HG03135 (cell line): ENCODE measurements at regions not wholly inside any gene's neighbourhood (a gene's known extent, or its start where the extent isn't known, plus 50 kb on each side); places are given as distances from the start of the nearest gene placed in this dataset.
"Not testable (repeated sequence)": the region's sequence is repeated elsewhere in the genome, so short reads cannot be mapped to it uniquely, and the experiment has no call there.

ENCODE experiments used
- ATAC-seq: cut with Tn5 transposase; IDR thresholded peaks from one replicate; pipeline ENCODE4 v1.9.1; 2021; ENCODE audit warnings: mild to moderate bottlenecking, moderate library complexity; ENCODE audit not compliant: unreplicated experiment

DNA sequence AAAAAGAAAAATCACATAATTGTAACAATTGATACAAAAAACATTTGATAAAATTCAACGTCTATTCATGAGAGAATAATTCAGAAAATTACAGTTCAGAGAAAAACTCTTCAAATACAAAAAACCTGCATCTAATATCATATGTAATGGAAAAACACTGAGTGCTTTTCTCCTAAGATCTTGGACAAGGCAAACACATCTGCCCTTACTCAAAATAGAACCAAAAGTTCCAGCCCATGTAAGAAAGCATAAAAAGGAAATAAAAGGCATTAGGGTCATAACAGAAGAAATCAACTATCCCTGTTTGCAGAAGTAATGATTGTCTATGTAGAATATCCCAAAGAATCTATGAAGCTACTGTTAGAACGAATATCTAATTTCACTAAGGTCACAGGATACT is 721.4 kb downstream of the RFPL4B start:
- no peak for ATAC-seq

DNA sequence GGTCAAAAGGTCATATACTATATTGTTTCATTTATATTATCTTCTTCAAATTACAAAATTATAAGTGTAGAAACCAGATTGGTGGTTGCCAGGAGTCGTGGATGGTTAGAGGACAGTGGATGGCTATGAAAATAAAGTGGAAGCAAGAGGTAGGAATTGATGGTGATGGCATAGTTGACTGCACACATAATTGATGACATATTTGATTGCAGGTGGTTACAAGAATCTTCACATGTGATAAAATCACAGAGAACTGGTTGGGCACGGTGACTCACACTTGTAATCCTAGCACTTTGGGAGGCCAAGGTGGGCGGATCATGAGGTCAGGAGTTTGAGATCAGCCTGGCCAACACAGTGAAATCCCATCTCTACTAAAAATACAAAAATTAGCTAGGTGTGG is 723.6 kb downstream of the RFPL4B start:
- not testable (repeated sequence) for ATAC-seq

DNA sequence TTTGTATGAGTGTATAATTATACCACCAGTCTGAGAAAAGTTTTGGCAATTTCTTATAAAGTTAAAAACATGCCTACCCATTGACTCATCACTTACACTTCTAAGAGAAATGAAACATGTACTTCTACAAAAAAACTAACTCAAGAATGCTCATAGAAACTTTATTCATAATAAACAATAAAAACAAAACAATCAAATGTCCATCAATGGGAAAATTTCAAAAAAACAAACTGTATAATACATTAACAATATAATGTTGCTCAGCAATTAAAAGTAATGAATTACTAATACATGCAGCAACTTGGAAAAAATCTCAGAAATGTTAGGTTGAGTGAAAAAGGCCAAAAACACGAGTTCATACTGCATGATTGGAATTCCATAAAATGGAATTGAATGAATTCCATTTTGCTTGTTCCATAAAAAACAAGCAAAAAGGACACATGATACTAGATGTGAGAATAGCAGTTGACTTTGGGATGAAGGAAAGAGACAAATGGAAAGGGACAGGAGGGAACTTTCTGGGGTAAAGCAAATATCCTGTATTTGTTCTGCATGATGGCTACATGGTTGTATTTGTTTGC is 726.6 kb downstream of the RFPL4B start:
- ATAC-seq = no peak

DNA sequence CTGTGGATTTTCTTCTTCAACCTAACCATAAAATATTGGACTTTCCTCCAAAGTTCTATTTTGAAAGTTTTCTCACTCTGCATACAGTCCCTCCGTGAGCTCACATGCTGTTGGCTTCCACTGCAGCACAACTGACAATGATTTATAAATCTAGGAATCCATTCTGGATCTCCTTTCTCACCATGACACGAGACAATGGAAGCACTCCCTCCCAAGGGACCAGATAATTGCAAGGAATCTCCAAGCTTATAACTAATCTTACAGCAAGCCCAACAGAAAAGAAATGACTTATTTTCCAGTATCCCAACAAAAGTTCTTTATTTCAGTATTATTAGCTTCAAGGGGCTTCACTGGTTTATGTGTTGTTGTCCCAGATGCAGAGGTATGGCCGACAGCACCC is 729.0 kb downstream of the RFPL4B start:
- no peak for ATAC-seq

DNA sequence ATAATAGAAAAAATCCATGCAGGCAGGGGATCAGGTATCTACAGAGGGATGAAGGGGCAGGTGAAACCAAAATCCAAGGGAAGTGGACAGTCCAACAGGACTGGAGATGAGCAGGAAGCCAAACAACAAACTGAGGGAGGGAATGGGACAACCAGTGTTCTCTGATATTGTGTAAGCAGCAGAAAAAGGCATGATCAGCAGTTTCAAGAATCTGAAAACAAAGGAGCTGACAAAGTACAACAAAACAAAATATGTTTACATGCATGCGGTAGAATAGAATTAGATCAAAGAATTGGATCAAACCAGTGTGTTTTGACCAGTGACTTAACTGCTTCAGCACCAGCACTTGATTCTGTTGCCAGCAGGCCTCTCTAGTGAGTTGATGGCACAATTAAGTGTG is 729.7 kb downstream of the RFPL4B start:
- no peak for ATAC-seq

DNA sequence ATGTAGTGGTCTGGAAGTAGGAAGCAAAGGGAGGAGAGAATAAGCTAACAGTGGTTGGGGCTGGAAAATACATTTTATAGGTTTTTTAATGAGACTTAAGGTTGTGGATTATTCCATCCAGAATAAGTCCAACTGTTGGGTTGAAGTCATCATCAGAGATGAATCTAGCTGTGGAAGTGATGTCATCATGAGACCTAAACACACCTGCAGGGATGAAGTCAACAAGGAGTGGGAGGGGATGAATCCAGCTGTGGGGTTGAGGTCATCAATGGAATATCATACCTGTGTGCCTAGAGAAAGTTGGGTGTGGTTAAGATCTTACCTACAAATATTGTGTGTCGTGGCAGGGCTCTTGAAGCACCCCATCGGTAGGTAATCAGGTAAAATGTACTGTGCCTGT is 730.7 kb downstream of the RFPL4B start:
- no peak for ATAC-seq

DNA sequence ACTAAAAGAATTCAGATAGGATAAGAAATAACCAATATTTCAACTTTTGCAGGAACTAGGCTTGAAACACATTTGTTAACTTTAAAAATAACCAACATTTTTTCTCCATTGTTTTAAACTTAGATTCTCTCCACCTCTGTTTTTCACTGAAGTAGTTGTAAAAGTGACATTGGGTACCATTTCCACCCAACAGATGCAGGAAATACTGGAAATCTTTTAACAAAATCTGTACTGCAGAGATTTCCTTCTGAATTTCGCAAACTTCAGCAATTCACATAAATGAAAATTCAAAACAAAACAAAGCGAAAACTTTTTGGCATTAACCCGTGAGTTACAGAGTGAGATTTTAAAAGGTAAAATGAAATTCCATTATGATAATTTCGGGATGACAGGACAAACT is 731.7 kb downstream of the RFPL4B start:
- no peak for ATAC-seq

DNA sequence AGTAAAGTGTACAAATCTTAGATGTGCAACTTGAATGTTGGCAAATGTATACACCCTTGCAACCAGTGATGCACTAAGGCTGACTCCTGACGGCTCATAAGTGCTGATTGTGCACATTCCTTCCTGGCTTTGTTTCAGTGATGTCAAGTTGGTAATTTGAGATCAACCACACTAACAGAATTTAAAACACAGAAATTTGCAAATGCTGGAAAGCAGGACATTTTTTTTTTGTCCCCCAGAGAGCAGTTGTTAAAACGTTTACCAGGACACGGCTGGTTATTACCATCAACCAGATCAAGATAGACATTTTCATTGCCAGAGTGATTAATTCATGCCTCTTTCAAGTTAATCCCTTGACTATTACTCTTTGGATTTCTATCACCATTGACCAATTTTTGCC is 735.6 kb downstream of the RFPL4B start:
- ATAC-seq = no peak

DNA sequence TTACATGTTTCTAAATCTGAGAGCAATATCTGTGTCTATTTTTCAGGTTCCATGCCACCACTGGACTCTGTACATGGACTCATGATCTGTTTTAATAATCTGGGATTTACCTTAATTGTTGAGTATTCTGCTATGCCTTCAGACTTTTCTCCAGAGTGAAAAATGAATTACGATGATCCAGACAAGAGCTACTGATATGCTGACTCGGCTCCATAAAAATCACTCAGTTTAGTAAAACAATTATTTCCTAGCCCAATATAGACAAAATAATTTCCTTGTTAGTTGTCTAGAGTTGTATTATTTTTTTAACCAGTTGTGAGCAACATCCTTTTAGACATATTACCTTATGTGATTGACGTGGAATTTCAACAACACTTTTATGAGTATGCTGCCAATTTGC is 736.8 kb downstream of the RFPL4B start:
- ATAC-seq = no peak

DNA sequence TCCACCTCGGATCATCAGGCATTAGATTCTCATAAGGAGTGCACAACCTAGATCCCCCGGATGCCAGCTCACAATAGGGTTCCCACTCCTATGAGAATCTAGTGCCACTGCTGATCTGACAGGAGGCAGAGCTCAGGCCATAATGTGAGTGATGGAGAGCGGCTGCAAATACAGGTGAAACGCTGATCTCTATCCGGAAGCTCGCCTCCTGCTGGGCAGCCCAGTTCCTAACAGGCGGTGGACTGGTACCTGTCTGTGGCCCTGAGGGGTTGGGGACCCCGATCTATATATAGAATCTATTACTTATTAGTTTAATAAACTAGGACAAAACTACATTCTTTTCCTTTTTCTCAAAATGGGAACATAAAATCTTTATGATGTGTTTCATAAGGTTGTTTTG is 741.9 kb downstream of the RFPL4B start:
- no peak for ATAC-seq

DNA sequence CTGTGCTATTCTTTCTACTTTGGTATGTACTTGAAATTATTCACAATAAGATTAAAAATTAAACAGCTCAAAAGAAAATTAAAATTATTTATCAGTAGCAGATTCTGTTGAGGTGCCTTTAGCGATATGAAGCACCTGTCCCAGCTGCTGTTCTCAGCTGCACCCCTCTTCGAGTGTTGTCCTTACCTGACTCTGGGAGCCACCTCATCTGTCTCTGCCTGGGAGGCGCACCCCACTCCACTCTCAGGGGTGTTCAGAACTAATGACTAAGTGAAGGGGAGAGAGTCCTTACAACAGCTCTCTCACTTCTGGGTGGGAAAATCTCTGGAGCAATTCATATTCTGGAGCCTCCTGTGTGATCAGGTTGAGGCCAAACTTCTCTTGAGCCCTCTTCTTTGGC is 745.7 kb downstream of the RFPL4B start:
- ATAC-seq = no peak

DNA sequence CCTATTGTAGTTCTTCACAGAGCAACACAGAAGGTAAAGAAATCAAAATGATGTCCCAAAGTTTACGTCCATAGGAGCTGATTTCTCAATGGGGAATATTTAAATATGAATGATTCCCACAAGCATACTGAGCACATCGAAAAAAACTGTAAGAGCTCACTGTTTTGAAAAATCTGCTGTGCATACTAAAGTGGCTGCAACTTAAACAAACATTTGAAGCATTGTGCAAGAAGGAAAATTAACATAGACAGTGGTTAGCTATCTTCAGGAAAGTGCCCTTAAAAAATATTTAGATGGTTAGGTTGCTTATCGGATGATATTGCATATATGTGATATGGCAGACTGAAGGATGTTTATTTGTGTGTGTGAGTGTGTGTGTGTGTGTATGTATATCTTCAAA is 747.6 kb downstream of the RFPL4B start:
- no peak for ATAC-seq

DNA sequence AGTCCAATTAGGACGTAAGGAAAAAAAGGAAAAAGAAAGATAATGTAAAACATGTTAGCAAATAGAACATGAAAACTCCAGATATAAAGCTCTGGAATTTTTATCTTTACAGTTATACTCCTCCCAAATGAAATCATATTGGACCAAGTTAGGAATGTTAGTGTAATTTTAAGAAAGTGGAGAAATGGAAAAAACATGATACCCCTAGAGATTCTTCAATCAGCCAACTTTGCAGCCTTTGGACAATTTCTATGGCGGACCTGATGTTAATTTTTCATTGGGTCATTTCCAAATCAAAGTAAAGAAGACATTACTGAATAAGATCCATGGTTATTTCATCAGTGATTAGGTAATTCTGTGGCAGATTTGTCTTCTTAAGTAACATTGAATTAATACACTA is 748.7 kb downstream of the RFPL4B start:
- no peak for ATAC-seq

DNA sequence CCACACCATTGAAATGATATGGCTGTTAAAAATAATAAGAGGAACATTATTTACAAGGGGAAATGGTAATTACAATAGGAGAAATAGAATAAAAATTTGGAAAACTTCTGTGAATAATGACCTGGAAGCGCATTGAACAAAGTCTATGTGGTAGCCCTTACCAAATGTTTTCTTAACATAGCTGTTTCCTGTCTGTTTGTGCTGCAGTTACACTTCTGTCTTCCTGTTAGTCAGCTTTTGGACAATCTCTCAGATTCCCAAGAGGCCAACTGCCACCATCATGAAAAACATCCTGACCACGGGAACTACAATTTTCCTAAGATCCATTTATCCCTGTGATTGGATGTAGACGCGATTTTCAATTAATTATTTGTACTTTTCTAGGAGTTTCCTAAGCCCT is 754.4 kb upstream of the MARCKS start:
- ATAC-seq = no peak

DNA sequence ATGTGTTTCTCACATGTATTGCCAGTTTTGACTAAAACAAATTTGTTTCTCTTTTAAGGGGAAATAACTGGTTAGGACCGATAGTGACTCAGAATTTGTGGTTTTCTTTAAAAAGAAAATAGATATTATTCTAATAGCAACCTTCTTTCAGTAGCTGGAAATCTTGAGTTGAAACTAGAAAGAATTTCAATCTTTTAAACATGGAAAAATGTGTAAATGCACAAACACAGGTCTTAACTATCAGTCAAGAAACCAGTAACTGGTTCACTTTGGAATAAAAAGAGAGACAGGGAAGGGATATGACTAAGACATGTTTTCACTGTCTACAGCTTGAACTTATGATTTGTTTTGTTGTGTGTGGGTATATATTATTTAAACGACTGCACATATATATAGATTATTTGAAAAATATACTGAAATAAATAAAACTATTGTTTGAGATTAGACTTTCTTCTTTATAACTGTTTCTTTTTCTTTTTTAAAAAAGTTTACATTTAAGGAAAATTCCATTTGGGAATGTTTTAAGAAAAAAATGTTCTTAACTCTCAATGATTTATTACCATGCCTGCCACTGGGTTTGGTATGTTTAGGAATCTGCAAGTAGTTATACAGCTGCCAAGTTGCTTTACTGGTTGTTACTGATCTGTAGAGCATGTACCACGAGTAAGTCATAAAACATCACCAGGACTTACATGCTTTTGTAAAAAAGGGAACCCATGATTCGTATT is 753.3 kb upstream of the MARCKS start:
- ATAC-seq = no peak

DNA sequence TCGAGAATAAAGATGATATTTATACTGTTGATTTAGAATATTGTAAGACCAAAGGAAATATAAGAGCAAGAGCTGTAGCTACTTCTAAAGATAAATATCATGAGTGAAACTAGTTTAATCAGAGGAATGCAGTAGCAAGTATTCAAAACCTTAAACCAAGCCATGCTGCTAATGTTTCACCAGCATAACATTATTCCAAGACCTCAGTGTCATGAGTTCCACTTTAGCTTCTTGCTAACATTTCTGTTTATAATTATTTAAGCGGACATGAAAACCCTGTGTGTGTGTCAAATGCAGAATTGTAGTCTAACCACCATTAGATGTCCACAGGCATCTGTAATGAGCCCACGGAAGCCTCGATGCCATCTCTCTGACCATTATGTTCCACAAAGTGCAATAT is 752.6 kb upstream of the MARCKS start:
- ATAC-seq = no peak

DNA sequence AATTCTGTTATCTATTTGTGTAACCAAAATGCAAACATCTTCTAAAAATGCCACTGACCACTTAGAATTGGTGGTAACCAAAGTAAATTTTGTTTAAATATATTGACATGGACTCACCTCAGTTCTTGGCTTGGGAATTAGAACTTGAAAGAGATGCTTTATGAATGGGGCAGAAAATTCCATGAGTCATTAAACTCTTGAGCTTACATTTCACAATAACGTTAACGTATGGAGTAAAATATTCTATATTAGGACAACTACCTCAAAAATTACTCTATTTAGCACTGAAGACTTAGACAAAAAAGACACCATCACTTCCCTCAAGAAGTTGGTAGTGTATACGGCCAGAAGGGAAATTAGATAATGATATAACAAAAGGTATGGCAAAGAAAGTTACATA is 752.2 kb upstream of the MARCKS start:
- ATAC-seq = no peak

DNA sequence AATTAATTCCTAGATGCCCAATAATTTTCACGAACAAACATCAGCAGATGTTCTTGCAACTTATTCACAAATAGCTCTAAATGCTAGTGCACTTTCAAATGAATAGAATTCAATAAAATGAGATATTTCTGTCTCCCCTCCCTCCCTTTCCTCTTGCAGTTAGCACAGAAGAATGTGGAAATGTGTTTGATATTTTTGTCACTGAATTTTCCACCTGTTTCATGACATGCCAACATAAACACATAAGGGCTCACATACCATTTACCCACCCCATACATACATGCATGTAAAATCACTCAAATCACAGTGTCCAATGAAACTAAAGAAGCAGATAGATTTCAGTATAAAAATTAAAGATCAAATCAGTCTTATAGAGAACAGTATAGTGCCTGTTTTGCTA is 746.9 kb upstream of the MARCKS start:
- no peak for ATAC-seq

DNA sequence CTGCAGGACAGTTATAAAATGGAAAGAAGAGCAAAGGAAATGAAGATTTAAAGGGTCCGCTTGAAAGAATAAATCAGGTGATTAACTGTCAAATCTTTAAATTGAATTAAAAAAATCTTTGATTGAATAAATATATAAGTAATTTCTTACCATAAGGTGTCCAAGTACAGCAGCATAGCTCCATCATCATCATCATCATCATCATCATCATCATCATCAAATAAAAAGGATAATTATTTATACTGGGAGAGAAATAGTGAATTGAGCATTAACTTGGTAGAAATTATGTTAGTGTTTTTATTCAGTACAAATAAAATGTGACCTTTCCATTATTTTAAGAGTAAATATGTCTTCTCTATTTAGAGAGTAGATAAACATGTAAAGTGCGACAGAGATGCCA is 745.6 kb upstream of the MARCKS start:
- ATAC-seq = no peak

DNA sequence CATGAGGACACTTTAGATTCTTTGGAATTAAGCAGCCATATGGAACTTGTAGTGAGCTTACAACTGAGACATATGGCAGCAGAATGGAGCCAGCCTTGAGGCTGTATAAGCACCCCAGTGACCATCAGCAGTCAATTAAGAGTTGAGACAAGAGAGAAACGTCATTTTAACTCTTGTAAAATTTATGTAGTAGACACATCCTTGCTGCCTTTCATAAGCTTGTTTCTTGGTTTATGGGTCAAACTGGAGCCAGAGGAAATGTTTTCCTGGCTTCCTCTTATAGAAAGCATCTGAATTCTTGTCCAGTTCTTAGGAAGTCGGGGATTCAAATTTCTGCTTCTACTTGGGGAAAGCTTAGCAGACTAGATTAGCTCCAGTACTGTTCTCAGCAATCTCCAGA is 745.1 kb upstream of the MARCKS start:
- ATAC-seq = no peak

DNA sequence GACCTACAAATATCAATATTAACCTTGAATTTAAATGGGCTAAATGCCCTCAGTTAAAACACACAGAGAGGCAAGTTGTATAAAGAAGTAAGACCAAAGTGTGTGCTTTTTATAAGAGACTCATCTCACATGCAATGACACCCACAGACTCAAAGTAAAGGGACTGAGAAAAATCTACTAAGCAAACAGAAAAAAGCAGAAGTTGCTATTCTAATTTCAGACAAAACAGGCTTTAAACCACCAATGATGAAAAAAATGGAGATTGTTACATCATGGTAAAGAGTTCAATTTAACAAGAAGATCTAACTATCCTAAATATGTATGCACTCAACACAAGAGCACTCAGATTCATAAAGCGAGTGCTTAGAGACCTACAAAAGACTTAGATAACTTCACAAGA is 741.9 kb upstream of the MARCKS start:
- ATAC-seq = no peak

DNA sequence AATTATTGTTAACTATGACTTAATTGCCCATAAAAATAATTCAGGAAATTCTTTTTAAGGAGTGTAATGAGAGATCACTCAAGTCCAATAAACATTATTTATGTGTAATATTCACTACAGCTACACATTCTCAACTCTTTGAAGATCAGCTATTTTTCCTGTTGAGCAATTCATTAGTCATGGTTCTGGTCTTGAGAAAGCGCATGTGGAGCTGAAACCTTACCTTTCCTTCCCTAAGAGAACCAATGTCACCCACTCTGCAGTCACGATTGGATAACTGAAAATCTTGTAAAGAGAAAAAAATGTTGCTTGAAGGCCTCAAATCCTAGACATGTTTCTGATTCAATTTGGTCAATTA is 736.9 kb upstream of the MARCKS start:
- no peak for ATAC-seq

DNA sequence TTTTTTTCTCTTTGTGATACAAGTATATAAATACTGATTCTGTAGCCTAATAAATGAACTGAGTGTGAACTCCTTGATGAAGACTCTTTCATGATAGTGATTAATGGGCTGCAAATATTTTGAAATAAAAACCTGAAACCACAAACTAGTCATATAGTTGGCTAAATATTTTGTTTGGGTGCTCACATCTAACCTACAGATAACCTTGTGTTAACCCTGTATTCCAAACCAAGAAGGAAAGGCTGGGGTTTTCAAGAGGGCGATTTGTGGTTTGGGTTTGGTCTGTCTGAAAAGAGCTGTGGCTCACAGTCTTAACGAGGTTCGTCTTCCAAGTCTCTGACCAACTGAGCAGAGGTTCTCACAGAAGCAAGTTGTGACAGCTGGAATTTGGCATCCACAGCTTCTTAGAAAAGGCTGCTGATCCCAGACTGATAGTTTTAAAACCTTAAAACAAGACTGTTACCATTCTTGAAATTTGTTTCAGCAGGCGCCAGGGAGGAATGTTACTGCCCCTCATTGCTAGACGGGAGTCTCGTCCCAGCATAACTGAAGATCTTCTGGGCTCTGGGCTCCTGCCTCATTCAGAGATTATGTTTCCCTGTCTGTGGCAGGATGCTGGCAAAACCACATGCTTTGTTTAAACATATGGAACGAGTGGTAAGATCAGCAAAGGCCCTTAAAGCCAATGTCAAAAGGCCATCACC is 736.4 kb upstream of the MARCKS start:
- no peak for ATAC-seq
